GM21825 (cell line): ENCODE measurements at regions not wholly inside any gene's neighbourhood (a gene's known extent, or its start where the extent isn't known, plus 50 kb on each side); places are given as distances from the start of the nearest gene placed in this dataset.

ENCODE experiments used
- ATAC-seq: cut with Tn5 transposase; IDR thresholded peaks from one replicate; pipeline ENCODE4 v1.9.1; 2021; ENCODE audit warnings: mild to moderate bottlenecking, moderate library complexity; ENCODE audit not compliant: unreplicated experiment

- no peak for ATAC-seq
Measured at GRCh38 chr1:195005338-195005737, 1602.9 kb downstream of the KCNT2 start.

GRCh38 chr1:194990483-194990882, 1617.8 kb downstream of the KCNT2 start:
- no peak for ATAC-seq

- no peak for ATAC-seq
Measured at GRCh38 chr1:194975913-194976312, 1632.3 kb downstream of the KCNT2 start.

- no peak for ATAC-seq
Measured at GRCh38 chr1:194968916-194969315, 1639.3 kb downstream of the KCNT2 start.

- no peak for ATAC-seq
Measured at GRCh38 chr1:194959795-194960194, 1648.4 kb downstream of the KCNT2 start.

GRCh38 chr1:194952171-194952570, 1656.1 kb downstream of the KCNT2 start:
- ATAC-seq, result no peak

GRCh38 chr1:194950584-194950983, 1657.7 kb downstream of the KCNT2 start:
- ATAC-seq, result no peak

GRCh38 chr1:194940336-194941030, 1667.8 kb downstream of the KCNT2 start:
- no peak for ATAC-seq

GRCh38 chr1:194935864-194936263, 1672.4 kb downstream of the KCNT2 start:
- ATAC-seq, result no peak

GRCh38 chr1:194931166-194931565, 1677.1 kb downstream of the KCNT2 start:
- no peak for ATAC-seq

GRCh38 chr1:194930132-194930531, 1678.1 kb downstream of the KCNT2 start:
- ATAC-seq, result no peak

- ATAC-seq, result no peak
Measured at GRCh38 chr1:194929357-194929756, 1678.9 kb downstream of the KCNT2 start.

GRCh38 chr1:194919146-194919545, 1689.1 kb downstream of the KCNT2 start:
- no peak for ATAC-seq

GRCh38 chr1:194917769-194918168, 1690.5 kb downstream of the KCNT2 start:
- ATAC-seq, result no peak

- no peak for ATAC-seq
Measured at GRCh38 chr1:194908643-194909042, 1699.6 kb downstream of the KCNT2 start.

- no peak for ATAC-seq
Measured at GRCh38 chr1:194903524-194903923, 1704.7 kb downstream of the KCNT2 start.

GRCh38 chr1:194889310-194889709, 1702.9 kb upstream of the B3GALT2 start:
- no peak for ATAC-seq

GRCh38 chr1:194870860-194871259, 1684.4 kb upstream of the B3GALT2 start:
- ATAC-seq, result no peak

- no peak for ATAC-seq
Measured at GRCh38 chr1:194866153-194866552, 1679.7 kb upstream of the B3GALT2 start.

GRCh38 chr1:194865383-194865782, 1679.0 kb upstream of the B3GALT2 start:
- no peak for ATAC-seq

GRCh38 chr1:194862129-194862528, 1675.7 kb upstream of the B3GALT2 start:
- ATAC-seq, result no peak

- ATAC-seq, result no peak
Measured at GRCh38 chr1:194860248-194861201, 1674.1 kb upstream of the B3GALT2 start.
